ENCODE measurements at regions not wholly inside any gene's neighbourhood (a gene's known extent, or its start where the extent isn't known, plus 50 kb on each side); places are given as distances from the start of the nearest gene placed in this dataset.
"Not testable (repeated sequence)": the region's sequence is repeated elsewhere in the genome, so short reads cannot be mapped to it uniquely, and the experiment has no call there.

DNA sequence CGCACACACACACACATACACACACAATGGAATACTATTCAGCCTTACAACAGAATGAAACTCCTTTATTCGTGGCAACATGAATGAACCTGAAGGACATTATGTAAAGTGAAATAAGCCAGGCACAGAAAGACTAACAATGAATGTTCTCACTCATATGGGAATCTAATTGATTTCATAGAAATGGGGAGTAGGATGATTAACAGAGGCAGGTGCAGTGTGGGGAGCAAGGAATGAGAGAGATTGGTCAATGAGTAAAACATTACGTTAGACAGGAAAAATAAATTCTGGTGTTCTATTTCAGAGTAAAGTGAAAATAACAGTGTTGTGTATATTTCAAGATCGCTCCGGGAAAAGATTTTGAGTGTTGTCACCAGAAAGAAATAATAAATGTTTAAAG, 694.5 kb downstream of the NXPH1 start:
- Histone ChIP-seq H3K27ac (ENCODE audit: low read depth, low read length, poor library complexity, severe bottlenecking) (no peak overlapping the region), H3K27me3 (ENCODE audit: insufficient read depth, low read length) (no peaks in the 10 kb centered on the region), H2AFZ (ENCODE audit: low read length) (no peak overlapping the region), H3K9ac (ENCODE audit: low read length) (no peak overlapping the region), H3K36me3 (ENCODE audit: insufficient read depth, low read length) (no peaks in the 10 kb centered on the region), H3K79me2 (ENCODE audit: insufficient read depth, low read length) (no peaks in the 10 kb centered on the region), H4K20me1 (ENCODE audit: insufficient read depth, low read length) (no peaks in the 10 kb centered on the region), H3K9me2 (ENCODE audit: low read depth, low read length) (no peaks in the 10 kb centered on the region), H3K4me3 (ENCODE audit: low read depth, low read length, poor library complexity, severe bottlenecking) (no peak overlapping the region), H3K9me3 (ENCODE audit: low read length) (no peaks in the 10 kb centered on the region), H3K4me2 (ENCODE audit: low read length) (no peak overlapping the region), H3F3A (ENCODE audit: insufficient read depth, low read length) (no peaks in the 10 kb centered on the region), H3K4me1 (ENCODE audit: insufficient read depth, low read length, severe bottlenecking) (no peaks in the 10 kb centered on the region)
- no peak for TF ChIP-seq EZH2 (IDR thresholded peaks at IDR 0.05; ENCODE audit: borderline replicate concordance, low read length)
- TF ChIP-seq CTCF (IDR thresholded peaks at IDR 0.05; ENCODE audit: low read length): no peak

GRCh38 chr7:9148687-9149086, 715.3 kb downstream of the NXPH1 start:
- Histone ChIP-seq H3K9ac (ENCODE audit: low read length) (no peak overlapping the region), H3K36me3 (ENCODE audit: insufficient read depth, low read length) (no peaks in the 10 kb centered on the region), H3K9me2 (ENCODE audit: low read depth, low read length) (no peaks in the 10 kb centered on the region; the same call in 1 of the 2 replicates), H4K20me1 (ENCODE audit: insufficient read depth, low read length) (no peaks in the 10 kb centered on the region), H3K4me1 (ENCODE audit: insufficient read depth, low read length, severe bottlenecking) (no peaks in the 10 kb centered on the region), H3K27ac (ENCODE audit: low read depth, low read length, poor library complexity, severe bottlenecking) (no peak overlapping the region), H3K4me3 (ENCODE audit: low read depth, low read length, poor library complexity, severe bottlenecking) (no peak overlapping the region), H2AFZ (ENCODE audit: low read length) (no peak overlapping the region), H3F3A (ENCODE audit: insufficient read depth, low read length) (no peaks in the 10 kb centered on the region), H3K9me3 (ENCODE audit: low read length) (no peaks in the 10 kb centered on the region), H3K27me3 (ENCODE audit: insufficient read depth, low read length) (no peaks in the 10 kb centered on the region), H3K79me2 (ENCODE audit: insufficient read depth, low read length) (no peaks in the 10 kb centered on the region), H3K4me2 (ENCODE audit: low read length) (no peak overlapping the region)
- TF ChIP-seq CTCF (IDR thresholded peaks at IDR 0.05; ENCODE audit: low read length) (no peak), EZH2 (IDR thresholded peaks at IDR 0.05; ENCODE audit: borderline replicate concordance, low read length) (no peak)

- Histone ChIP-seq H3K4me2 (ENCODE audit: low read length) (no peak overlapping the region), H3K9me3 (ENCODE audit: low read length) (no peaks in the 10 kb centered on the region), H3F3A (ENCODE audit: insufficient read depth, low read length) (no peaks in the 10 kb centered on the region), H3K79me2 (ENCODE audit: insufficient read depth, low read length) (no peaks in the 10 kb centered on the region), H3K27me3 (ENCODE audit: insufficient read depth, low read length) (no peaks in the 10 kb centered on the region), H3K4me3 (ENCODE audit: low read depth, low read length, poor library complexity, severe bottlenecking) (no peak overlapping the region), H3K4me1 (ENCODE audit: insufficient read depth, low read length, severe bottlenecking) (no peaks in the 10 kb centered on the region), H3K27ac (ENCODE audit: low read depth, low read length, poor library complexity, severe bottlenecking) (no peak overlapping the region), H3K9ac (ENCODE audit: low read length) (no peak overlapping the region), H2AFZ (ENCODE audit: low read length) (no peak overlapping the region), H4K20me1 (ENCODE audit: insufficient read depth, low read length) (no peaks in the 10 kb centered on the region), H3K36me3 (ENCODE audit: insufficient read depth, low read length) (no peaks in the 10 kb centered on the region), H3K9me2 (ENCODE audit: low read depth, low read length) (no peaks in the 10 kb centered on the region; the same call in 1 of the 2 replicates)
- TF ChIP-seq CTCF (IDR thresholded peaks at IDR 0.05; ENCODE audit: low read length): no peak
- no peak for TF ChIP-seq EZH2 (IDR thresholded peaks at IDR 0.05; ENCODE audit: borderline replicate concordance, low read length)
Observed at GRCh38 chr7:9149499-9150082, 716.2 kb downstream of the NXPH1 start.

DNA sequence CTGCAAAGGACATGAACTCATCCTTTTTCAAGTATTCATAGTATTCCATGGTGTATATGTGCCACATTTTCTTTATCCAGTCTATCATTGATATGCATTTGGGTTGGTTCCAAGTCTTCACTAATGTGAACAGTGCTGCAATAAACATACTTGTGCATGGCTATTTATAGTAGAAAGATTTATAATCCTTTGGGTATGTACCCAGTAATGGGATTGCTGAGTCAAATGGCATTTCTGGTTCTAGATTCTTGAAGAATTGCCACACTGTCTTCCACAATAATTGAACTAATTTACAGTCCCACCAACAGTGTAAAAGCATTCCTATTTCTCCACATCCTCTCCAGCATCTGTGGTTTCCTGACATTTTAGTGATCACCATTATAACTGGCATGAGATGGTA, 730.3 kb downstream of the NXPH1 start:
- not testable (repeated sequence) for H4K20me1 ChIP-seq (ENCODE audit: insufficient read depth, low read length); H3F3A ChIP-seq (ENCODE audit: insufficient read depth, low read length); H3K9me2 ChIP-seq (ENCODE audit: low read depth, low read length); H2AFZ ChIP-seq (ENCODE audit: low read length); H3K27me3 ChIP-seq (ENCODE audit: insufficient read depth, low read length); H3K9ac ChIP-seq (ENCODE audit: low read length); H3K79me2 ChIP-seq (ENCODE audit: insufficient read depth, low read length); H3K27ac ChIP-seq (ENCODE audit: low read depth, low read length, poor library complexity, severe bottlenecking); H3K36me3 ChIP-seq (ENCODE audit: insufficient read depth, low read length); H3K4me3 ChIP-seq (ENCODE audit: low read depth, low read length, poor library complexity, severe bottlenecking); H3K4me1 ChIP-seq (ENCODE audit: insufficient read depth, low read length, severe bottlenecking); H3K9me3 ChIP-seq (ENCODE audit: low read length); H3K4me2 ChIP-seq (ENCODE audit: low read length)

Data from OCI-LY1 (cell line).